Left lung (tissue), 4 donors: ENCODE measurements at regions not wholly inside any gene's neighbourhood (a gene's known extent, or its start where the extent isn't known, plus 50 kb on each side); places are given as distances from the start of the nearest gene placed in this dataset.

Experiments
- ATAC-seq: fragments of 200-7000 bp; cut with Tn5 transposase; one replicate; pipeline ENCODE4 v1.9.1; 2020; ENCODE audit warnings: moderate library complexity
- DNase-seq, 4 donors: peaks; one replicate each; pipeline ENCODE4 v3.0.0-alpha.2; 2013 to 2020
- H3K27ac ChIP-seq, 2 donors: fragments of 200-600 bp; sonication (generic) in 1 of 2; one replicate each; pipeline versions ENCODE4 v1.5.0 to v1.8.0; 2020 to 2021
- H3K27me3 ChIP-seq, 2 donors: fragments of 200-600 bp; sonication (generic) in 1 of 2; one replicate each; pipeline versions ENCODE4 v1.5.0 to v1.8.0; 2020 to 2021
- H3K36me3 ChIP-seq, 2 donors: fragments of 200-600 bp; sonication (generic) in 1 of 2; one replicate each; pipeline versions ENCODE4 v1.5.0 to v1.8.0; 2020 to 2021
- H3K4me1 ChIP-seq, 2 donors: fragments of 200-600 bp; one replicate each; pipeline ENCODE4 v1.8.0; 2021
- H3K4me3 ChIP-seq, 2 donors: fragments of 200-600 bp; sonication (generic) in 1 of 2; one replicate each; pipeline versions ENCODE4 v1.5.0 to v1.8.0; 2020 to 2021; ENCODE audit warnings: mild to moderate bottlenecking in 1 of 2
- H3K9me3 ChIP-seq, 2 donors: fragments of 200-600 bp; sonication (generic) in 1 of 2; one replicate each; pipeline versions ENCODE4 v1.5.0 to v1.8.0; 2020 to 2021
- intact Hi-C, 2 donors: fragments of 100-400 bp; cut with DNase I; formaldehyde crosslinking; loops; one replicate each; pipeline versions ENCODE4 v1.11.2 to v1.14.2; 2022
- TF ChIP-seq, protein P1 (sequence below), 2 donors: fragments of 200-600 bp; sonication (generic) in 1 of 2; IDR thresholded peaks; one replicate each; pipeline versions ENCODE4 v1.5.0 to v1.8.0; 2021; ENCODE audit warnings: antibody characterized with exemption in 2 of 2
- donor health status: DM: no; HTN: yes; CAD: no.
- donor health status: DM: no; HTN: no; CAD: no.

DNA sequence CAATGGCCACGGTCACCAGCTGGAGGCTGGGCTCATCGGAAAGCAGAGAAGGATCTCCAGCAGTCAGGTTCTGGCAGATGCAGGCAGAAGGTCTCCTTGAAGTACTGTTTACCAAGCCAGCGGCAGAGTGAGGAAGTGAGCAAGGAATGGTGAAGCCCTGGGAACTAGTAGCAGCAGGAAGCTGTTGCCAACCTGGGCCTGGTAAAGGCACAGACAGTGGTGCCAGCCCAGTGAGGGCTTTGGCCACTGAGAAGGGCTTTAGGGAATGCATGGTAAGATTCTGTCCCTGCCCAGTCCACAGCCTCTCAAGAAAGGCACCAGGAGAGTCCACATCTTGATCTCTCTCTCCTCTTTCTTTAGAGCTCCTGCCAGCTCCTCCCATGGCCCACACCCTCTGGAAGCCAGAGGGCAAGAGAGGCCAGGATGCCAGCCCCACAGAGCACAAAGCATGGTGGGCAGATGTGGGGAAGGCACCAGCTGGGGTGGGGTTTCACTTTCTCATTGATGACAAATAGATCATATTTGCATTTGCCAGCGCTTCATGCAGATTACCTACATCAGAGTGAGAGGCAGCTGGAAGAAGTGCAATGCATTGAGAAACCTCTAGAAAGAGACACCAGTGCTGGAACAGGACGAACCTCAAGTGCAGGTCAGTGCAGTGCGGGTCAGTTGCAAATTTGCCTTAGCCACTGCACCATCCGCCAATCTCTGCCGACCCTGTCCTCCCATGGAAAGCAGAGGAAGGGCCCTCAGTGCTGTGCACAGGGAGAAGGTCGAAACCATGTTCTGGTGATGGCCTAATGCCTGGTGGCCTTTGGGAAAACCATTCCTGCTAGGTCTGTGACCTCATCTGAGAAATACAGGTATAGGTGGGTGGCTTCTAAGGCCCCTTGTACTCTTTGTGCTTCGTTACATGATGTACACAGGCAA lies 667.8 kb upstream of the MKI67 start:
- ATAC-seq, result no peak
- no peaks in the 10 kb centered on the region for H3K4me1 ChIP-seq
- no peaks in the 10 kb centered on the region for H3K9me3 ChIP-seq
- DNase-seq, result no peak
- H3K27me3 ChIP-seq, result no peaks in the 10 kb centered on the region
- no peak overlapping the region for H3K27ac ChIP-seq
- TF ChIP-seq, protein P1, sequence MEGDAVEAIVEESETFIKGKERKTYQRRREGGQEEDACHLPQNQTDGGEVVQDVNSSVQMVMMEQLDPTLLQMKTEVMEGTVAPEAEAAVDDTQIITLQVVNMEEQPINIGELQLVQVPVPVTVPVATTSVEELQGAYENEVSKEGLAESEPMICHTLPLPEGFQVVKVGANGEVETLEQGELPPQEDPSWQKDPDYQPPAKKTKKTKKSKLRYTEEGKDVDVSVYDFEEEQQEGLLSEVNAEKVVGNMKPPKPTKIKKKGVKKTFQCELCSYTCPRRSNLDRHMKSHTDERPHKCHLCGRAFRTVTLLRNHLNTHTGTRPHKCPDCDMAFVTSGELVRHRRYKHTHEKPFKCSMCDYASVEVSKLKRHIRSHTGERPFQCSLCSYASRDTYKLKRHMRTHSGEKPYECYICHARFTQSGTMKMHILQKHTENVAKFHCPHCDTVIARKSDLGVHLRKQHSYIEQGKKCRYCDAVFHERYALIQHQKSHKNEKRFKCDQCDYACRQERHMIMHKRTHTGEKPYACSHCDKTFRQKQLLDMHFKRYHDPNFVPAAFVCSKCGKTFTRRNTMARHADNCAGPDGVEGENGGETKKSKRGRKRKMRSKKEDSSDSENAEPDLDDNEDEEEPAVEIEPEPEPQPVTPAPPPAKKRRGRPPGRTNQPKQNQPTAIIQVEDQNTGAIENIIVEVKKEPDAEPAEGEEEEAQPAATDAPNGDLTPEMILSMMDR (IDR thresholded peaks at IDR 0.05), result no peak
- no peaks in the 10 kb centered on the region for H3K36me3 ChIP-seq
- intact Hi-C loops, result no loop called here
- H3K4me3 ChIP-seq, result no peak overlapping the region

DNA sequence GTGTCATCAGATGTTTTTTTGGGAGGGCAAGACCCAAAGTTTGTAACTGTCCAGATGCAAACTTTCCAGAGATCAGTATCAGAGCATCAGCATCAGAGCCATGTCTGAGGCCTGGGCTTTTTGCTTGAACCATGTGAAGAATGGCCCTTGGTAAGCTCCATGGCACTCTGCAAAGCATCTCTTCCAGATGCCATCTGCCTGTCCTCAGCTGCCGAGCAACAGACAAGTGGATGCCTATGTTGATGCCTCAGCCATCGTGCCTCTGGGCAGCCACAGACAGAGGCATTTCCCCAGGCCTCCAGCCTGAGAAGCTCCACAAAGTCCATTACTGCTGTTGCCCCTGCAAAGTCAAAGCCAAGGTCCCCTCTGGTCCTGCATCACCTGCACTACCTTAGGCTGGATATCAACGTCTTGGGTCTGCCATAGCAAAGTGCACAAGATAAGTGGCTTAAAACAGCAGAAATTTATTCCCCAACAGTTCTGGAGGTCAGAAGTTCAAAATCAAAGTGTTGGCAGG lies 670.2 kb upstream of the MKI67 start:
- DNase-seq (no peak), ATAC-seq (no peak)
- intact Hi-C loops, result no loop called here
- Histone ChIP-seq H3K4me3 (no peak overlapping the region), H3K9me3 (no peaks in the 10 kb centered on the region), H3K27me3 (no peaks in the 10 kb centered on the region), H3K27ac (no peak overlapping the region), H3K4me1 (no peaks in the 10 kb centered on the region), H3K36me3 (no peaks in the 10 kb centered on the region)
- TF ChIP-seq, protein P1 (IDR thresholded peaks at IDR 0.05), result no peak

DNA sequence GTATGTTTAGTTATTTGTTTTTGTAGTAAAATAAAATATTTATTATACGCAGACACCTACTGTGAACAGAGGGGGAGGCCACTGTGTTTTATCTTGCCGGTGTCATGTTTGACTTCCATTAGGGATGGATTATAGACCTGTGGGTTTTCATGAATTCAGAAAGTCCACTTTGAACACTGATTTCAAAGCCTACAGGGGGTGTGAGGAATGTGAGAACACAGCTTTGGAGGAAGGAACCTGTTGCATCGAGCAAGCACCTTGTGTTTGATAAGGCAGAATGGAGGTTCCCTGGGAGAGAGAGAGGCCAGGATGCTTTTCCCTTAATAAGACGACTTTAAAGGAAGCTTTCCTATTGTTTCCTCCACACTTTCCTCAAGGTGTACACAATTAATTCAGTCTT lies 665.0 kb upstream of the MGMT start:
- DNase-seq (no peak), ATAC-seq (no peak)
- no peaks in the 10 kb centered on the region for H3K36me3 ChIP-seq
- no peaks in the 10 kb centered on the region for H3K4me1 ChIP-seq
- TF ChIP-seq, protein P1 (IDR thresholded peaks at IDR 0.05), result no peak
- H3K27me3 ChIP-seq, result no peaks in the 10 kb centered on the region
- no peak overlapping the region for H3K27ac ChIP-seq
- intact Hi-C loops, result no loop called here
- H3K4me3 ChIP-seq, result no peak overlapping the region
- H3K9me3 ChIP-seq, result no peaks in the 10 kb centered on the region

DNA sequence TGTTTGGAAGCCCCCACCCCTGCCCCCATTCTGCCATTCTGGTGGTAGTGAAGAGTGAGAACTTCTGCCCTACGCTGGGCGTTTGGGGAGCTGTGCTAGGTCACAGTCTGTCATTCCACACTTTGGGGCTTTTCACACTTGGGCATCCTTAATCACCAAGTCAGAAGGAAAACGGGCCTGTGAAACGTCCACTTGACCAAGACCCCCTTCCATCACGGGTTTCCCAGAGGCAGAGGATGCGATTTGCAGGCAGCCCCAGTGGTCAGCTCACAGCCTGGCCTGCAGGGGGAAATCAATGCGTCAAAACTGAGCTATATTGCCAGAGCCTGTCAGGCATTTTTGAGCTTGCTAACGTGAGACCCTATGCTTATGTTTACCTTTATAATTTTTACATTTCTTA lies 663.3 kb upstream of the MGMT start:
- ATAC-seq, result no peak
- H3K27me3 ChIP-seq, result no peaks in the 10 kb centered on the region
- intact Hi-C loops, result no loop called here
- H3K27ac ChIP-seq, result no peak overlapping the region
- H3K4me1 ChIP-seq, result no peaks in the 10 kb centered on the region
- no peaks in the 10 kb centered on the region for H3K36me3 ChIP-seq
- TF ChIP-seq, protein P1 (IDR thresholded peaks at IDR 0.05), result no peak
- no peak for DNase-seq
- H3K9me3 ChIP-seq, result no peaks in the 10 kb centered on the region
- H3K4me3 ChIP-seq, result no peak overlapping the region

DNA sequence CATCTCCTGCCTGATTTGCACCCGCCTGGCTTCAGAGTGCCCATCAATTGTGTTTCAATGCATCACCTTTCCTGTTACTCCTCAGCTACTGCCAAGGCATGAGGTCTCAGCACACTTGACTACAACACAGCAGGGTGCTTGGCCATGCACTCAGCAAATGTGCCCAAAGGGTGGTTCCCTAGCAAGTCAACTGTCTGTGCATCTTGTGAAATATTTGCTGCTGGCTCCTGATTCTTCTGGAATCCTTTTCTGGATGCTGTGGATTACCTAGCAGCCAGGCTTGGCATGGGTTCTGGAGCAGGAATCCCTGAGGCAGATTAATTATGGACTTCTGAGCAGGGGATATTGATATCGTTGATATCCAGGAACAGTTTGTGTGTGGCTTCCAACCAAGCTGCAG lies 662.6 kb upstream of the MGMT start:
- no peaks in the 10 kb centered on the region for H3K4me1 ChIP-seq
- no peak overlapping the region for H3K4me3 ChIP-seq
- H3K9me3 ChIP-seq, result no peaks in the 10 kb centered on the region
- H3K27me3 ChIP-seq, result no peaks in the 10 kb centered on the region
- ATAC-seq, result no peak
- no peak overlapping the region for H3K27ac ChIP-seq
- TF ChIP-seq, protein P1 (IDR thresholded peaks at IDR 0.05), result no peak
- H3K36me3 ChIP-seq, result no peaks in the 10 kb centered on the region
- DNase-seq, result no peak
- intact Hi-C loops, result no loop called here
